K562 (cell line): ENCODE measurements at regions not wholly inside any gene's neighbourhood (a gene's known extent, or its start where the extent isn't known, plus 50 kb on each side); places are given as distances from the start of the nearest gene placed in this dataset.

Experiments
- ATAC-seq: fragments of 200-7000 bp; cut with Tn5 transposase; 3 replicates; pipeline ENCODE4 v1.9.1; 2020; ENCODE audit warnings: moderate library complexity
- BruUV-seq: library from RNA; stranded (reverse); fragments of 400-500 nt; replicated peaks from 2 replicates; lab custom pipeline; 2021; lab: Mats Ljungman, UMichigan
- CTCF ChIA-PET: fragments of 300-600 bp; formaldehyde crosslinking; extraction: SDS; loops from one replicate; lab custom pipeline; 2021; ENCODE audit warnings: low intra/inter-chr PET ratio; lab: Yijun Ruan, JAX
- POLR2A ChIA-PET: fragments of 300-600, 350-650 bp; sonication (Branson Sonifier 250); formaldehyde crosslinking; extraction: SDS; loops from one replicate; lab custom pipeline; 2021; ENCODE audit warnings: antibody characterized with exemption, inconsistent platforms; lab: Yijun Ruan, JAX
- DNase-seq, 4 experiments: peaks; one replicate each; pipeline versions ENCODE4 v3.0.0 to v3.0.0-alpha.2; 2011 to 2018; ENCODE audit warnings: low spot score in 3 of 4, mixed read lengths in 3 of 4; ENCODE audit errors: extremely low read depth in 1 of 4
- FAIRE-seq: peaks from 2 replicates; lab custom pipeline; 2011; peaks lifted over from hg19 to GRCh38; lab: Jason Lieb, UNC
- H2AFZ ChIP-seq: 2 replicates; pipeline ENCODE4 v1.6.0; 2011; ENCODE audit warnings: low read depth, low read length, control low read depth, inconsistent platforms
- H3K27ac ChIP-seq: fragments of 200-600 bp; 3 replicates; pipeline ENCODE4 v1.8.0; 2011; ENCODE audit warnings: low read depth, mild to moderate bottlenecking, control low read depth, inconsistent platforms, low read length, moderate library complexity, mixed read lengths; ENCODE audit errors: extremely low read depth
- H3K27me3 ChIP-seq, 2 experiments: fragments of 300-600 bp in 1 of 2; 2 replicates in 1 of 2; 3 replicates in 1 of 2; pipeline versions ENCODE4 v1.6.0 to v1.8.0; 2011; ENCODE audit warnings: inconsistent platforms in 2 of 2, low read length in 2 of 2, mild to moderate bottlenecking in 1 of 2, mixed read lengths in 1 of 2, moderate library complexity in 1 of 2; ENCODE audit not compliant: control insufficient read depth in 2 of 2, insufficient read depth in 2 of 2
- H3K36me3 ChIP-seq: fragments of 300-600 bp; 3 replicates; pipeline ENCODE4 v1.8.0; 2011; ENCODE audit warnings: mild to moderate bottlenecking, low read length, inconsistent platforms; ENCODE audit not compliant: control insufficient read depth, insufficient read depth
- H3K4me1 ChIP-seq, 2 experiments: fragments of 200-600 bp in 1 of 2; replicated peaks in 1 of 2; 2 replicates in 1 of 2; 3 replicates in 1 of 2; pipeline versions ENCODE4 v1.5.1 to v1.8.0; 2011; ENCODE audit warnings: inconsistent platforms in 2 of 2, low read length in 2 of 2, mild to moderate bottlenecking in 1 of 2, mixed read lengths in 1 of 2, moderate library complexity in 1 of 2; ENCODE audit not compliant: control insufficient read depth in 2 of 2, insufficient read depth in 2 of 2
- H3K4me2 ChIP-seq: 2 replicates; pipeline ENCODE4 v1.6.1; 2011; ENCODE audit warnings: low read length, control low read depth, inconsistent platforms, mixed read lengths; ENCODE audit not compliant: insufficient read depth
- H3K4me3 ChIP-seq: fragments of 200-600 bp; sonication (generic), shearing (Covaris generic); 2 replicates; pipeline ENCODE4 v1.5.1; 2016; ENCODE audit warnings: control low read depth, inconsistent platforms
- H3K79me2 ChIP-seq: fragments of 200-600 bp; 3 replicates; pipeline ENCODE4 v1.8.0; 2011; ENCODE audit warnings: low read length, inconsistent platforms; ENCODE audit not compliant: control insufficient read depth, insufficient read depth
- H3K9ac ChIP-seq, 2 experiments: 2 replicates each; pipeline versions ENCODE4 v1.6.0 to v1.6.1; 2011; ENCODE audit warnings: low read depth in 2 of 2, low read length in 2 of 2, control low read depth in 1 of 2, inconsistent platforms in 1 of 2, mild to moderate bottlenecking in 1 of 2, mixed read lengths in 1 of 2; ENCODE audit not compliant: insufficient read depth in 1 of 2
- H3K9me1 ChIP-seq: one replicate; pipeline ENCODE4 v1.6.0; 2011; ENCODE audit warnings: inconsistent platforms, mild to moderate bottlenecking, low read length, moderate library complexity; ENCODE audit not compliant: control insufficient read depth, insufficient read depth
- H3K9me3 ChIP-seq: replicated peaks from 2 replicates; pipeline ENCODE4 v1.5.1; 2011; ENCODE audit warnings: low read depth, low read length, inconsistent platforms; ENCODE audit not compliant: control insufficient read depth, insufficient read depth
- H4K20me1 ChIP-seq: replicated peaks from 2 replicates; pipeline ENCODE4 v1.6.1; 2011; ENCODE audit warnings: low read length, inconsistent platforms, mixed read lengths; ENCODE audit not compliant: control insufficient read depth, insufficient read depth
- ARID1B ChIP-seq: fragments of 450-650 bp; IDR thresholded peaks from 2 replicates; pipeline ENCODE4 v1.6.1; 2016; ENCODE audit warnings: antibody characterized with exemption, mild to moderate bottlenecking, inconsistent platforms
- FIP1L1 ChIP-seq: fragments of 200-400 bp; formaldehyde crosslinking; IDR thresholded peaks from 2 replicates; pipeline ENCODE4 v1.6.1; 2018; ENCODE audit warnings: mild to moderate bottlenecking, low read depth, low read length; ENCODE audit not compliant: poor library complexity, severe bottlenecking
- FOSL1 ChIP-seq: fragments of 200-800 bp; sonication (Bioruptor generic); conservative IDR thresholded peaks from 2 replicates; pipeline ENCODE4 v1.6.1; 2016; ENCODE audit warnings: missing genetic modification characterization, missing compliant biosample characterization
- GABPB1 ChIP-seq: sonication (generic); formaldehyde crosslinking; IDR thresholded peaks from 2 replicates; pipeline ENCODE4 v1.8.0; 2022; ENCODE audit warnings: mild to moderate bottlenecking, missing genetic modification reagents
- L3MBTL2 ChIP-seq: fragments of 450-650 bp; IDR thresholded peaks from 2 replicates; pipeline ENCODE4 v1.6.1; 2016; ENCODE audit warnings: mild to moderate bottlenecking, moderate library complexity
- NR2C2 ChIP-seq, 2 experiments: fragments of 200-800 bp in 1 of 2; sonication (Bioruptor generic) in 1 of 2; sonication (generic) in 1 of 2; formaldehyde crosslinking in 1 of 2; IDR thresholded peaks; 2 replicates each; pipeline versions ENCODE4 v1.6.1 to v1.8.0; 2016 to 2022; ENCODE audit warnings: mild to moderate bottlenecking in 1 of 2, missing compliant biosample characterization in 1 of 2, missing genetic modification characterization in 1 of 2, missing genetic modification reagents in 1 of 2
- ZNF41 ChIP-seq: fragments of 250-450 bp; sonication (Bioruptor Pico); conservative IDR thresholded peaks from 2 replicates; pipeline ENCODE4 v1.4.0; 2020; ENCODE audit warnings: mild to moderate bottlenecking
- WGBS: fragments of 100-300 bp; shearing (Covaris generic); methylation state at CpG from one replicate; pipeline ENCODE4 v1.1.6; 2016; ENCODE audit warnings: low coverage, mixed read lengths; ENCODE audit not compliant: insufficient coverage; ENCODE audit errors: missing lambda C conversion rate; 5-methylcytosine and 5-hydroxymethylcytosine counted together
- in situ Hi-C: fragments of 300-500 bp; cut with MboI; formaldehyde crosslinking; loops from 4 replicates; pipeline ENCODE4 v1.15.0; 2018; ENCODE audit warnings: inconsistent platforms, mixed read lengths
- intact Hi-C: fragments of 100-400 bp; cut with micrococcal nuclease; formaldehyde crosslinking; loops from 2 replicates; pipeline ENCODE4 v1.14.2; 2022
- TF ChIP-seq, protein P1 (sequence below): fragments of 250-450 bp; sonication (Bioruptor Pico); IDR thresholded peaks from 2 replicates; pipeline ENCODE4 v1.8.0; 2022; ENCODE audit warnings: moderate library complexity, mild to moderate bottlenecking, inconsistent platforms
- TF ChIP-seq, protein P2 (sequence below), 2 experiments: fragments of 450-650 bp in 1 of 2; sonication (generic) in 1 of 2; formaldehyde crosslinking; conservative IDR thresholded peaks; 2 replicates each; pipeline versions ENCODE4 v1.4.0 to v1.8.1; 2020 to 2022; ENCODE audit warnings: mild to moderate bottlenecking in 1 of 2, missing genetic modification reagents in 1 of 2

DNA sequence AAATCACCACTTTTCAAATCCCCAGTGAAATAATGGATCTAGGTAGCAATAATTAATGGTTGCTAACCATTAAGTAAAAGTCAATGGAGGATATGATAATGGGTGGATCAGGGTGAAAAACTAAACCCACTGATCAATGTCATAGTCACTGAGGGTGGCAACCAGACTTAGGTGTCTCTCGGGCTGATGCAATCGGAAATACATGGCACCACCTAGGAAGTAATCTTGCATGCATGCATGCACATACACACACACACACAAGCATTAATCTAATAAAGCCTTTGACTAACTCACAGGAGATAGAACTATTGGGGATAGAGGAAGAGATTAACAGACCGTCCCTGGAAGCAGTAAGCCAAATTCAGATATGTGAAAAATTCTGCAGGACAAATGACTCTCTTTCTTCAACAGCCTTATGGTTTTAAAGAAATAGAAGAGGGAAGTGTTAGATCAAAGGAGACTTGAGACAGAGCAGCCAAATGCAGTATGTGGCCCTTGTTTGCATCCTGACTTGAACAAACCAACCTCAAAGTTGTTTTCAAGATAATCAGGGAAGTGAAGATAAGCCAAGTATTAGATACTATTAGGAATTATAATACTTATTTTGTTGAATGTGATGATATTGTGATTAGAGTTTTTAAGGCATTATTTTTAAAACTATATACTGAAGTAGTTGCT is 186.0 kb upstream of the RMP24 start:
- intact Hi-C loops: no loop called here

DNA sequence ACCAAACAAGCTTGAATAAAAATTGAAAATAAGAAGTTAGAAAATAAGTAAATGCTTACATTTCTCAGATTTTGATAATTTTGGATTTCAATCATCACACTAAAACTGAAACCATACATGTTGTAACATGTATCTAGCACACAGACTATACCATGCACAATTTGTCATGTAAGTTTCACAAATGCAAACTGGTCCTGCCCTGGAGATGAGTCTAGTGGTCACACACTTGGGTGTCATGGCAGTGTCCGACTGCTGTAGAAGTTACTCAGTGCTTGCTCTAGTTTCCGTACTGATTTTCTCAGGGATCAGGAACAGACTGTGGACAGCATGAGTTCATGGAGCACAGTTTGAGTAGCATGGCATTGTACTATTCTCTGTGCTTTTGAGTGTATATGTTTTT is 182.9 kb upstream of the RMP24 start:
- Histone ChIP-seq H3K4me2 (no peak overlapping the region), H3K4me3 (no peak overlapping the region), H3K27me3 (no peaks in the 10 kb centered on the region; a peak in 1 of 5 replicates), H3K36me3 (no peaks in the 10 kb centered on the region), H3K9ac (no peak overlapping the region), H3K9me1 (no peaks in the 10 kb centered on the region), H3K27ac (no peak overlapping the region), H4K20me1 (no peaks in the 10 kb centered on the region), H2AFZ (no peak overlapping the region), H3K4me1 (no peaks in the 10 kb centered on the region), H3K79me2 (no peaks in the 10 kb centered on the region), H3K9me3 (no peaks in the 10 kb centered on the region)
- ATAC-seq: no peak
- DNase-seq: no peak
- CTCF ChIA-PET: no interaction called here
- no TSS peak for BruUV-seq
- TF ChIP-seq ARID1B: no peak
- TF ChIP-seq L3MBTL2: no peak
- no peak for TF ChIP-seq GABPB1 (CRISPR knock-in tag)
- no peak for TF ChIP-seq FOSL1 (tag)
- TF ChIP-seq, protein P1, sequence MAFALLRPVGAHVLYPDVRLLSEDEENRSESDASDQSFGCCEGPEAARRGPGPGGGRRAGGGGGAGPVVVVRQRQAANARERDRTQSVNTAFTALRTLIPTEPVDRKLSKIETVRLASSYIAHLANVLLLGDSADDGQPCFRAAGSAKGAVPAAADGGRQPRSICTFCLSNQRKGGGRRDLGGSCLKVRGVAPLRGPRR (CRISPR knock-in tag): no peak
- TF ChIP-seq, protein P2, sequence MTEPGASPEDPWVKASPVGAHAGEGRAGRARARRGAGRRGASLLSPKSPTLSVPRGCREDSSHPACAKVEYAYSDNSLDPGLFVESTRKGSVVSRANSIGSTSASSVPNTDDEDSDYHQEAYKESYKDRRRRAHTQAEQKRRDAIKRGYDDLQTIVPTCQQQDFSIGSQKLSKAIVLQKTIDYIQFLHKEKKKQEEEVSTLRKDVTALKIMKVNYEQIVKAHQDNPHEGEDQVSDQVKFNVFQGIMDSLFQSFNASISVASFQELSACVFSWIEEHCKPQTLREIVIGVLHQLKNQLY (CRISPR knock-in tag; conservative IDR thresholded peaks at IDR 0.05): no peak
- intact Hi-C loops: no loop called here
- FAIRE-seq: no peak
- WGBS: 4% methylated on average over 2 of the region's 2 CpGs
- in situ Hi-C loops: no loop called here
- POLR2A ChIA-PET: interaction anchor here (0.9 to 1.3 kb wide), 2 partner anchors 9 to 11 kb away, joined by 3 to 4 read pairs; no protein-coding TSS in a partner anchor

More for the DNA sequence above, 186.0 kb upstream of the RMP24 start:
- H3K4me3 ChIP-seq: no peak overlapping the region
- H3K36me3 ChIP-seq: no peaks in the 10 kb centered on the region
- in situ Hi-C loops: no loop called here
- no peaks in the 10 kb centered on the region for H4K20me1 ChIP-seq
- BruUV-seq: no TSS peak
- TF ChIP-seq NR2C2 (CRISPR knock-in tag; IDR thresholded peaks at IDR 0.05) (no peak), NR2C2 (tag; IDR thresholded peaks at IDR 0.05) (peak; percentile 62; the same call in 1 of the 2 replicates), ZNF41 (CRISPR knock-in tag) (no peak), FIP1L1 (no peak)
- H2AFZ ChIP-seq: no peak overlapping the region
- FAIRE-seq: no peak
- ATAC-seq: no peak
- CTCF ChIA-PET: no interaction called here
- DNase-seq: no peak
- no peaks in the 10 kb centered on the region for H3K4me1 ChIP-seq
- H3K9ac ChIP-seq: no peak overlapping the region
- H3K27me3 ChIP-seq: peaks cover 0 to 4% of the 10 kb centered on the region in 2 experiments; a peak in 1 of 5 replicates
- no peak overlapping the region for H3K4me2 ChIP-seq
- no peaks in the 10 kb centered on the region for H3K9me1 ChIP-seq
- no peak overlapping the region for H3K27ac ChIP-seq
- 0% methylated on average over 3 of the region's 3 CpGs for WGBS
- H3K79me2 ChIP-seq: no peaks in the 10 kb centered on the region
- H3K9me3 ChIP-seq: no peaks in the 10 kb centered on the region
- POLR2A ChIA-PET: no interaction called here
